Choroid plexus epithelial cell (primary cell): ENCODE measurements at regions not wholly inside any gene's neighbourhood (a gene's known extent, or its start where the extent isn't known, plus 50 kb on each side); places are given as distances from the start of the nearest gene placed in this dataset.
"Not testable (repeated sequence)": the region's sequence is repeated elsewhere in the genome, so short reads cannot be mapped to it uniquely, and the experiment has no call there.

Experiments used
- DNase-seq: peaks from one replicate; pipeline ENCODE4 v3.0.0-alpha.2; 2010; ENCODE audit warnings: low read depth
- H3K4me3 ChIP-seq: 2 replicates; pipeline ENCODE4 v1.5.1; 2011; ENCODE audit warnings: low read depth, mild to moderate bottlenecking, control low read depth, low read length, moderate library complexity
- TF ChIP-seq, protein P1 (sequence below): conservative IDR thresholded peaks from 2 replicates; pipeline ENCODE4 v1.5.1; 2011; ENCODE audit warnings: low read depth, mild to moderate bottlenecking, control low read depth, inconsistent platforms, low read length, moderate library complexity

DNA sequence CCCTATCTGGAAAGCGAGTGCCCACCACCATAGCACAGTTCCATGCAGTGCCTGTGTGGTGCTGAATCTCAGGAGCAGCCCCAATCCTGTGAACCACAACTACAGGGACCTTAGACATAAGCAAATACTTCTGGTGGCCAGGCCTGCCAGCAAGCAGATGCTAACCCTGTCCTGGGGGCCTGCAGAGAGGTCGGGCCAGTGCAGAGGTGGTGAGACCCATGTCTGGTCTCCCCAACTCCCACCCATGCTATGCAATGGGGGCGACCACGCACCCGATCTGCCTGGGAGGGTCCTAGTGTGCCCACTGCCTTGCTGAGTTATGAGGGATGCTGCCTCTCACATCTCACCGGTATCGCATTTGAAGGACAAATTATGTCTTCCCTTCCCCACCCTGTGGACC is 151.6 kb upstream of the ZNF337 start:
- no peak for DNase-seq
- TF ChIP-seq, protein P1, sequence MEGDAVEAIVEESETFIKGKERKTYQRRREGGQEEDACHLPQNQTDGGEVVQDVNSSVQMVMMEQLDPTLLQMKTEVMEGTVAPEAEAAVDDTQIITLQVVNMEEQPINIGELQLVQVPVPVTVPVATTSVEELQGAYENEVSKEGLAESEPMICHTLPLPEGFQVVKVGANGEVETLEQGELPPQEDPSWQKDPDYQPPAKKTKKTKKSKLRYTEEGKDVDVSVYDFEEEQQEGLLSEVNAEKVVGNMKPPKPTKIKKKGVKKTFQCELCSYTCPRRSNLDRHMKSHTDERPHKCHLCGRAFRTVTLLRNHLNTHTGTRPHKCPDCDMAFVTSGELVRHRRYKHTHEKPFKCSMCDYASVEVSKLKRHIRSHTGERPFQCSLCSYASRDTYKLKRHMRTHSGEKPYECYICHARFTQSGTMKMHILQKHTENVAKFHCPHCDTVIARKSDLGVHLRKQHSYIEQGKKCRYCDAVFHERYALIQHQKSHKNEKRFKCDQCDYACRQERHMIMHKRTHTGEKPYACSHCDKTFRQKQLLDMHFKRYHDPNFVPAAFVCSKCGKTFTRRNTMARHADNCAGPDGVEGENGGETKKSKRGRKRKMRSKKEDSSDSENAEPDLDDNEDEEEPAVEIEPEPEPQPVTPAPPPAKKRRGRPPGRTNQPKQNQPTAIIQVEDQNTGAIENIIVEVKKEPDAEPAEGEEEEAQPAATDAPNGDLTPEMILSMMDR = no peak
- H3K4me3 ChIP-seq = no peak overlapping the region

DNA sequence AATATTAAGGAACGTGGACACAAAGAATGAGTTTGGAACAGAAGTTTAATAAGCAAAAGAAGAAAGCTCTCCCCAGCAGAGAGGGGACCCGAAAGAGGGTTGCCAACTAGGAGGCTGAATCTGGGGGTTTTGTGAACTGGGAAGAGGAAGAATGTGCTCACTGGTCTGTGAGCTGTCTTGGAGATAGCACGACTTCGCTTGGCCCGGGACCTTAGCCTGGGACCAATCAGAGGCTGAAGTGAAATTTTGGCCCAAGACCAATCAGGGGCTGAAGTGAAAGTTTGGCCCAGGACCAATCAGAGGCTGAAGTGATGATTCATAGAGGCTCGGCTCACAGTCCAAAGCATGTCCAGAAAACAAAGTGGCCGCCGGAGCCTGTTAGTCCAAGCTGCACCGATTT is 148.0 kb upstream of the ZNF337 start:
- DNase-seq, H3K4me3 ChIP-seq: not testable (repeated sequence)

DNA sequence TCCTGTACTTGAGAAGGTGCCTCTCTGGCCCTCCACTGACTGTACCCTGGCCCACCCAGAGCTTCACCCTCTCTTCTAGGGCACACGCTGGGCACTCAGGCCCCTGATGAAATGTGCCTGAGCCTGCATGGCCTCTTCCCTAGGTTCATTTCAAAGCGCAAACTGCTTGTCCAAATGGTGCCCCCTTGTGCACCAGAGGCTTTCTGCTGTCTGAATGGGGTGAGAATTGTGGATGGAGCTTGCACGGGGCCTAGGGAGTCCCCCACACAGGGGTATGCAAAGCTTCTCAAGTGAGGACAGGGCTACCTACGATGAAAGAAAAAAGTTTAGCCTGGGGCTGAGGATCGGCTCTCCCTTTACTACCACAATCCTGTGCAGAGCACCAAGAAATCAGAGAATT is 116.9 kb upstream of the ZNF337 start:
- H3K4me3 ChIP-seq, DNase-seq: not testable (repeated sequence)

DNA sequence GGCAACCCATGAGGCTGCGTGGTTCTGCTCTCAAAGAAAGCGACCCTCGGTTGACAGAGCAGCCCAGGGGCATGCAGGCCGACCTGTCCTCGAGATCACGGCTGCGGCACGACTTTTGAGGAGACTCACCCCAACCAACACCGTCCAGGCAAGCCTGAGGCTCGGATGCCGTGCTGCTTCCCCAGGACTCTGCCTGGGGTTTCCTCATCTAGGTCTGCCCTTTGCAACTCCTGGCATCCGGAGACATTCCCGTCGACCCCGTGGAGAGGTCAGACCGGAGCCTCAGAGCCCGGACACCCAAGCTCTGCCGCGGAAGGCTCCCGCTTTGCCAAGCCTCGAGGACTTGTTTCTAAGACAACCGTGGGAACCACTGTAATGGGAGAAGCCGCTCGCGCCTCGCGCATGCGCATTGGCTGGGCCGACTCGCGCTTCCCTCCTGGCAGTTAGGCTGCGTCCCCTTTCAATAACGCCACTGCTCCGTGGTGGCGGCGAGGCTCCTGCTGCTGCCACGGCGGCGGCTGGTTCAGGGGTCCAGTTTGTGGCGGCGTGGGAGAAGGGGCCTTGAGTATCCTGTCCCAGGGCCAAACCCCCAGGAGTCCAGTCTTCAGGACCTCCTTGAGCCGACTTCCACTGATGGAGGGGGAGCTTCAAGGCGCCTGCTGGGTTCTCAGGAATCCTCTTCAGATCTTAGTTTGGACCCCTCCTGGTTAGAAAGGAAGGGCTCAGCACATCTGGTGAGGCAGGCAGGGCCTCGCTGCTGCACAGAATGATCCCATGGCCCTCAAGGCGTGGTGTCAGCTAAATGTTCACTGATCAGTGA is 101.7 kb upstream of the ZNF337 start:
- not testable (repeated sequence) for DNase-seq, H3K4me3 ChIP-seq

DNA sequence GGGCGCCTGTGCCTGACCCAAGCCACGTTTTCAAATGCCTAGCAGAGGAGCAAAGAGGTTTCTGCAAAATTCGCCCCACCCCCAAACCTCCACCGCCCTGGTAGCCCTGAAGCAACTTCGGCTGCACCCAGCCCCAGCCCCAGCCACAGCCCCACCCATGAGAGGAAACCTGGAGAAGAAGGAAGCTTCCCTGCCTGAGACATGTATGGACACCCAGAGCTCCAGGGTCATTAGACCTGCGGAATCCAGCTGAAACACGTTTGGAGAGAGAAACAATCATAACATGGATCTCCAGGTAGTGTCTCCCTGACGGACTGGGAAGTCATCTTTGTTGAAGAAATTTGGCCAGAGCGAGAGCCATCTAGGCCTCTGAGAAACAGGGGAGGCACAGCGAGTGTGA is 100.4 kb upstream of the ZNF337 start:
- not testable (repeated sequence) for DNase-seq, H3K4me3 ChIP-seq

DNA sequence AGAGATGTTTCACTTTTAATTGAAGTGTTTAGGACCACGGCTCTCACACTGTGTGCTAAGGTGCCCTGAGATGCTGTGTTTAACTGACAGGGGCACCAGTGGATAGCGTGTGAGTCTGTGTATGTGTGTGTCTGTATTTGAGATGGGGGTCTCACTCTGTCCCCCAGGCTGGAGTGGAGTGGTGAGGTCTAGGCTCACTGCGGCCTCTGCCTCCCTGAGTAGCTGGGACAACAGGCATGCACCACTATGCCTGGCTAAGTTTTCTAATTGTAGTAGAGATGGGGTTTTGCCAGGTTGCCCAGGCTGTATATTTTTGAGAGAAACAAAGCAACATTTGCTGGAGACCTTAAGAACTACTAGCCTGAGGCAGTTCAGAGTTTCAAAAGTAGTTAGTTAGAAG is 80.6 kb upstream of the ZNF337 start:
- DNase-seq, H3K4me3 ChIP-seq: not testable (repeated sequence)

DNA sequence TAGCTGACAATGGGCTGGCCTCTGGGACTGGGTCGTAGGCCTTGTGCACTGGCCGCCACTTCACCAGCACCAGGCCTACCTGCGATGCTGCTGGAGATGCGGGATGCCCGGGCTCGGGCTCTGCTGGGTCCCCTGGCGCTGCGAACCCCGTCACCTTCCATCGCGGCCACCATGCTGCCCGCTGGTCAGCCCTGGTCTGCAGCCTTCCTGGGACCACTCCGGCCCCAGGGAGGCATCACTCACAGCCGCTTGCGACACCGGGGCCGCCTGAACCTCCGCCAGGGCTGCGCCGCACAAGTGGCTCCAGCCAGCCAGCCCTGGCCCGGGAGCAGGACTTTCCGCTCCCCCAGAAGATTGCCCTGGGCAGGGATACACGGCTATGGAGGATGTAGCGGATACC is 78.1 kb upstream of the ZNF337 start:
- not testable (repeated sequence) for H3K4me3 ChIP-seq, DNase-seq

DNA sequence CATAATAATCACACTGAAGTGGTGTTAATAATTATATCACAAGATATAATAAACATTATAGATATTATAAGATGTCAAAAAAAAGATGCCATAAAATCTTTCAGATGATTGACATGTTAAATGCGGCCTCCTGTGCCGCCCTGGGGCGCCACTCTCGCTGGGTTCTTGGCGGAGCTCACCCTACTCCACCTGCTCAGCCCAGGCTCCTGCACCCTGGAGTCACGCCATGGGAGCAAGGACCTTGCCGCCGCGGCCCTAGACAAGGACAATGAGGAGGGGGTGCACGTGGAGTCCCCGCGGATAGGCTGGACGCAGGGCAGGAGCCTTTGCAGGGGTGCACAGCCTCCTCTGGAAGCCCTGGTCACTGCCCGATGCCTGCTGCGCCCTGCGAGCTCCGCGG is 77.5 kb upstream of the ZNF337 start:
- DNase-seq, H3K4me3 ChIP-seq: not testable (repeated sequence)

DNA sequence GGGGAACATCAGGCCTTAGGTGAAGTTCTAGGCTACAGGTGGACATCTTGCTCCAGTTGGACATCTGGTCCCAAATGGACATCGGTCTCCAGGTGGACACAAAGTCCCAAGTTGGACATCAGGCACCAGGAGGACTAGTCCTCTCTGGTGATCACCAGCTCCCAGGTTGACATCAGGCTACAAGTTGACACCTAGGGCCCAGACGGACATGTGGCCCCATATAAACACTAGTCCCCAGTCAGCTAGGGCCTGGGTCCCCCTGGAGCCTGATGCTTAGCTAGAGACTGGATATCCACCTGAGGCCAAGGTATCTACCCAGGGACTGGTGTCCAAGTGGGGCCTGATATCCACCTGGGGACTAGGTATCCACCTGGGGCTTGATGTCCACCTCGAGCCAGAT is 75.8 kb upstream of the ZNF337 start:
- DNase-seq, H3K4me3 ChIP-seq: not testable (repeated sequence)

DNA sequence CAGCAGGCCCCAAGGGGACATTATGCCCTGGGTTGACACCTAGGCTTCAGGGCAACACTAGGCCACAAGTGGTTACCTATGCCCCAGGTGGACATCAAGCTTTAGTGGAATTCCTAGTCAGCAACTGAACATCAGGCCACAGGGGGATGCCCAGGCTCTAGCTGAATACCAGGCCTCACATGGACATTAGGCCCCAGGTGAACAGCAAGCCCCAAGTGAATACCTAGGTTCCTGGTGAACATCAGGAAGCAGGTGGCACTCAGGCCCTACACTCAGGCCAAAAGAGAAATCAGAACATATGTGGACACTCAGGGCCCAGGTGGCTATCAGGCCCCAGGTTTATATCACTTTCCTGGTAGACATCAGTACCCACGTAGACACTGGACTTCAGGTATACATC is 75.2 kb upstream of the ZNF337 start:
- not testable (repeated sequence) for DNase-seq

DNA sequence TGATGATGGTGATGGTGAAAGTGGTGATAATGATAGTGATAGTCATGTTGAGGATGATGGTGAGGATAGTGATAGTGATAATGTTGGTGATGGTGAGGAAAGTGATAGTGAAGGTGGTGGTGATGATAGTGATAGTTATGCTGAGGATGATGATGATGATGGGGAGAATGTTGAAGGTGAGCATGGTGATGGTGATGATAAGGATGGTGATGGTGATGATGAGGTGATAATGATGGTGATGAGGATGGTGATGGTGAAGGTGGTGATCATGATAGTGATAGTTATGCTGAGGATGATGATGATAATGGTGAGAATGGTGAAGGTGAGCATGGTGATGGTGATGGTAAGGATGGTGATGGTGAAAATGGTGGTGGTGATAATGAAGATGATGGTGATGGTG is 64.9 kb upstream of the ZNF337 start:
- no peak for DNase-seq
- TF ChIP-seq, protein P1 = no peak
- H3K4me3 ChIP-seq = no peak overlapping the region

More for the DNA sequence above, 75.2 kb upstream of the ZNF337 start:
- H3K4me3 ChIP-seq = not testable (repeated sequence)

DNA sequence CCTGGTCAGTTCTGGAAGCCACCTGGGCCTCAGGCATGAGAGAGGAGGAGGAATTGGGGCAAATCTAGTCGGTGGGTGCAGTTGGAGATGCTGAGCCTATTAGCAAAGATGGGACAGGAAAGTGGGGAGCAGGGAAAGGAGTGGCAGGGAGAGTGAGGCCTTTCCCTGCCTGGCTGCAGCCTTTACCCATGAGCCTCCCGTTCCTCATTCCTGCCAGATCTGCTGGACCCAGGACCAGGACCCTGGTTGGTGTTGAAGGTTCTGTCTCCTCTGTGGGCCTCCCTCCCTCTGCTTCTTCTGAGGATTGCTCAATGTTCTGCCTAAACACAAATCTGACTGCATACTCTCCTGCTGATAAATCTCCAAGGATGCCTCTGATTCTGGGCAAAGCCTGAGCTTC is 64.4 kb upstream of the ZNF337 start:
- not testable (repeated sequence) for H3K4me3 ChIP-seq, DNase-seq
